AG09319 (cell line): ENCODE measurements at regions not wholly inside any gene's neighbourhood (a gene's known extent, or its start where the extent isn't known, plus 50 kb on each side); places are given as distances from the start of the nearest gene placed in this dataset.

Source experiments
- DNase-seq: peaks from one replicate; pipeline ENCODE4 v3.0.0-alpha.2; 2010; ENCODE audit warnings: low read depth; ENCODE audit errors: extremely low read depth
- CTCF ChIP-seq: IDR thresholded peaks from 2 replicates; pipeline ENCODE4 v1.5.1; 2011; ENCODE audit warnings: low read depth, mild to moderate bottlenecking, inconsistent platforms, low read length, moderate library complexity

- no peak for TF ChIP-seq CTCF
- DNase-seq: no peak
These were observed 93.4 kb downstream of the DIO2 start for GRCh38 chr14:80117876-80118275.

- DNase-seq: no peak
- no peak for TF ChIP-seq CTCF
These were observed 95.1 kb downstream of the DIO2 start for GRCh38 chr14:80116157-80116556.

GRCh38 chr14:80110721-80111120 lies 100.6 kb downstream of the DIO2 start:
- no peak for TF ChIP-seq CTCF
- no peak for DNase-seq

- no peak for TF ChIP-seq CTCF
- no peak for DNase-seq
These were observed 102.2 kb downstream of the DIO2 start for GRCh38 chr14:80109055-80109454.

GRCh38 chr14:80108430-80108829 lies 102.9 kb downstream of the DIO2 start:
- no peak for TF ChIP-seq CTCF
- no peak for DNase-seq

GRCh38 chr14:80105488-80105994 lies 105.8 kb downstream of the DIO2 start:
- no peak for DNase-seq

GRCh38 chr14:80101835-80102234 lies 109.5 kb downstream of the DIO2 start:
- DNase-seq: no peak
- no peak for TF ChIP-seq CTCF

More at GRCh38 chr14:80105488-80105994, 105.8 kb downstream of the DIO2 start:
- no peak for TF ChIP-seq CTCF
